ENCODE measurements at regions not wholly inside any gene's neighbourhood (a gene's known extent, or its start where the extent isn't known, plus 50 kb on each side); places are given as distances from the start of the nearest gene placed in this dataset.

GRCh38 chr5:31048282-31049270, 144.9 kb upstream of the CDH6 start:
- TF ChIP-seq CTCF (IDR thresholded peaks at IDR 0.05; ENCODE audit: poor library complexity, severe bottlenecking) = no peak
- Histone ChIP-seq H3K9me3 (ENCODE audit: severe bottlenecking) (no peaks in the 10 kb centered on the region), H3K4me1 (ENCODE audit: insufficient read depth, poor library complexity, severe bottlenecking) (no peaks in the 10 kb centered on the region), H3K4me3 (ENCODE audit: severe bottlenecking) (no peak overlapping the region), H3K27ac (ENCODE audit: poor library complexity, severe bottlenecking) (no peak overlapping the region), H3K36me3 (ENCODE audit: low read depth) (no peaks in the 10 kb centered on the region), H3K27me3 (ENCODE audit: insufficient read depth, poor library complexity, severe bottlenecking) (peaks cover 7% of the 10 kb centered on the region)
- ATAC-seq (ENCODE audit: low read depth) = no peak
- no peak for DNase-seq (ENCODE audit: low spot score)

GRCh38 chr5:31047621-31048020, 145.9 kb upstream of the CDH6 start:
- DNase-seq (ENCODE audit: low spot score) = no peak
- H3K4me3 ChIP-seq (ENCODE audit: severe bottlenecking) = no peak overlapping the region
- no peak for TF ChIP-seq CTCF (IDR thresholded peaks at IDR 0.05; ENCODE audit: poor library complexity, severe bottlenecking)
- no peaks in the 10 kb centered on the region for H3K36me3 ChIP-seq (ENCODE audit: low read depth)
- no peaks in the 10 kb centered on the region for H3K4me1 ChIP-seq (ENCODE audit: insufficient read depth, poor library complexity, severe bottlenecking)
- no peaks in the 10 kb centered on the region for H3K9me3 ChIP-seq (ENCODE audit: severe bottlenecking)
- no peak for ATAC-seq (ENCODE audit: low read depth)
- peaks cover 7% of the 10 kb centered on the region for H3K27me3 ChIP-seq (ENCODE audit: insufficient read depth, poor library complexity, severe bottlenecking)
- no peak overlapping the region for H3K27ac ChIP-seq (ENCODE audit: poor library complexity, severe bottlenecking)

- DNase-seq (ENCODE audit: low spot score) (no peak), ATAC-seq (ENCODE audit: low read depth) (no peak)
- Histone ChIP-seq H3K36me3 (ENCODE audit: low read depth) (no peaks in the 10 kb centered on the region), H3K27me3 (ENCODE audit: insufficient read depth, poor library complexity, severe bottlenecking) (peaks cover 3% of the 10 kb centered on the region), H3K4me3 (ENCODE audit: severe bottlenecking) (no peak overlapping the region), H3K9me3 (ENCODE audit: severe bottlenecking) (no peaks in the 10 kb centered on the region), H3K27ac (ENCODE audit: poor library complexity, severe bottlenecking) (no peak overlapping the region), H3K4me1 (ENCODE audit: insufficient read depth, poor library complexity, severe bottlenecking) (no peaks in the 10 kb centered on the region)
- no peak for TF ChIP-seq CTCF (IDR thresholded peaks at IDR 0.05; ENCODE audit: poor library complexity, severe bottlenecking)
Observed at GRCh38 chr5:31047007-31047406, 146.5 kb upstream of the CDH6 start.

- no peaks in the 10 kb centered on the region for H3K36me3 ChIP-seq (ENCODE audit: low read depth)
- no peaks in the 10 kb centered on the region for H3K9me3 ChIP-seq (ENCODE audit: severe bottlenecking)
- no peak overlapping the region for H3K27ac ChIP-seq (ENCODE audit: poor library complexity, severe bottlenecking)
- H3K27me3 ChIP-seq (ENCODE audit: insufficient read depth, poor library complexity, severe bottlenecking) = peaks cover 4% of the 10 kb centered on the region
- ATAC-seq (ENCODE audit: low read depth) = no peak
- peaks cover 4% of the 10 kb centered on the region for H3K4me1 ChIP-seq (ENCODE audit: insufficient read depth, poor library complexity, severe bottlenecking)
- no peak for TF ChIP-seq CTCF (IDR thresholded peaks at IDR 0.05; ENCODE audit: poor library complexity, severe bottlenecking)
- DNase-seq (ENCODE audit: low spot score) = no peak
- H3K4me3 ChIP-seq (ENCODE audit: severe bottlenecking) = no peak overlapping the region
Observed at GRCh38 chr5:31036411-31036810, 157.1 kb upstream of the CDH6 start.

GRCh38 chr5:31033295-31033694, 160.2 kb upstream of the CDH6 start:
- DNase-seq (ENCODE audit: low spot score) = no peak
- TF ChIP-seq CTCF (IDR thresholded peaks at IDR 0.05; ENCODE audit: poor library complexity, severe bottlenecking) = no peak
- no peak for ATAC-seq (ENCODE audit: low read depth)
- Histone ChIP-seq H3K27me3 (ENCODE audit: insufficient read depth, poor library complexity, severe bottlenecking) (no peaks in the 10 kb centered on the region), H3K4me3 (ENCODE audit: severe bottlenecking) (no peak overlapping the region), H3K36me3 (ENCODE audit: low read depth) (no peaks in the 10 kb centered on the region), H3K27ac (ENCODE audit: poor library complexity, severe bottlenecking) (no peak overlapping the region), H3K4me1 (ENCODE audit: insufficient read depth, poor library complexity, severe bottlenecking) (peaks cover 4% of the 10 kb centered on the region), H3K9me3 (ENCODE audit: severe bottlenecking) (no peaks in the 10 kb centered on the region)
